Glutamatergic neuron (in vitro differentiated cells): ENCODE measurements at regions not wholly inside any gene's neighbourhood (a gene's known extent, or its start where the extent isn't known, plus 50 kb on each side); places are given as distances from the start of the nearest gene placed in this dataset.
"Not testable (repeated sequence)": the region's sequence is repeated elsewhere in the genome, so short reads cannot be mapped to it uniquely, and the experiment has no call there.

Experiments
- DNase-seq: peaks from one replicate; pipeline ENCODE4 v3.0.0; 2022
- H3K27ac Mint-ChIP-seq: one replicate; pipeline ENCODE4 v1.8.0; 2020; ENCODE audit warnings: mild to moderate bottlenecking, mixed read lengths, inconsistent platforms; ENCODE audit not compliant: unreplicated experiment
- H3K27me3 Mint-ChIP-seq: one replicate; pipeline ENCODE4 v1.8.0; 2020; ENCODE audit warnings: mild to moderate bottlenecking, moderate library complexity, mixed read lengths, inconsistent platforms; ENCODE audit not compliant: unreplicated experiment
- H3K36me3 Mint-ChIP-seq: one replicate; pipeline ENCODE4 v1.8.0; 2020; ENCODE audit warnings: mild to moderate bottlenecking, mixed read lengths, inconsistent platforms; ENCODE audit not compliant: unreplicated experiment
- H3K4me1 Mint-ChIP-seq: one replicate; pipeline ENCODE4 v1.8.0; 2020; ENCODE audit warnings: mild to moderate bottlenecking, low read depth, mixed read lengths, inconsistent platforms; ENCODE audit not compliant: unreplicated experiment
- H3K4me3 Mint-ChIP-seq: one replicate; pipeline ENCODE4 v1.8.0; 2020; ENCODE audit warnings: mild to moderate bottlenecking, mixed read lengths, inconsistent platforms; ENCODE audit not compliant: unreplicated experiment
- H3K9me3 Mint-ChIP-seq: one replicate; pipeline ENCODE4 v1.8.0; 2020; ENCODE audit warnings: mild to moderate bottlenecking, moderate library complexity, mixed read lengths, inconsistent platforms; ENCODE audit not compliant: unreplicated experiment
- TF ChIP-seq, protein P1 (sequence below): fragments of 200-600 bp; sonication (generic); IDR thresholded peaks from one replicate; pipeline ENCODE4 v1.5.0; 2021; ENCODE audit not compliant: partially characterized antibody, unreplicated experiment

DNA sequence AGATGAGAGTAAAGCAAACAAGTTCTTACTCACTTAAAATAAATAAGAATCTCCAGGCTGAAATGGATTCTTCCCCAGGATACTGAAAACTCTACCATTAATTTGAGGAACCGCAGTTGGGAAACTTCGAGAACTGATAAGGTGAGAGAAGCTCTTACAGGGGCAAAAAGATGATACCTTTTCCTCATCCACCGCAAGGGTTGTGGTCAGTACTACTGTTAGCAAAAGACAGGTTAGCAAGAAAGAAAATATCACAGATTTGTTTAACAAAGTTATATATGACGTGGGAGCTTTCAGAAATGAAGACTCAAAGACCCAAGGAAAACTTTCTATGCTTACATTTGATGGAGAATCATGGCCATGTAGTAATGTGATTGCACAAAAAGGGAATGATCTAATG is 441.6 kb downstream of the PCNX1 start:
- Mint-ChIP-seq H3K4me1 (no peaks in the 10 kb centered on the region), H3K27ac (no peak overlapping the region), H3K4me3 (no peak overlapping the region), H3K36me3 (no peaks in the 10 kb centered on the region), H3K9me3 (no peaks in the 10 kb centered on the region), H3K27me3 (no peaks in the 10 kb centered on the region)
- DNase-seq: no peak
- TF ChIP-seq, protein P1, sequence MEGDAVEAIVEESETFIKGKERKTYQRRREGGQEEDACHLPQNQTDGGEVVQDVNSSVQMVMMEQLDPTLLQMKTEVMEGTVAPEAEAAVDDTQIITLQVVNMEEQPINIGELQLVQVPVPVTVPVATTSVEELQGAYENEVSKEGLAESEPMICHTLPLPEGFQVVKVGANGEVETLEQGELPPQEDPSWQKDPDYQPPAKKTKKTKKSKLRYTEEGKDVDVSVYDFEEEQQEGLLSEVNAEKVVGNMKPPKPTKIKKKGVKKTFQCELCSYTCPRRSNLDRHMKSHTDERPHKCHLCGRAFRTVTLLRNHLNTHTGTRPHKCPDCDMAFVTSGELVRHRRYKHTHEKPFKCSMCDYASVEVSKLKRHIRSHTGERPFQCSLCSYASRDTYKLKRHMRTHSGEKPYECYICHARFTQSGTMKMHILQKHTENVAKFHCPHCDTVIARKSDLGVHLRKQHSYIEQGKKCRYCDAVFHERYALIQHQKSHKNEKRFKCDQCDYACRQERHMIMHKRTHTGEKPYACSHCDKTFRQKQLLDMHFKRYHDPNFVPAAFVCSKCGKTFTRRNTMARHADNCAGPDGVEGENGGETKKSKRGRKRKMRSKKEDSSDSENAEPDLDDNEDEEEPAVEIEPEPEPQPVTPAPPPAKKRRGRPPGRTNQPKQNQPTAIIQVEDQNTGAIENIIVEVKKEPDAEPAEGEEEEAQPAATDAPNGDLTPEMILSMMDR: no peak

DNA sequence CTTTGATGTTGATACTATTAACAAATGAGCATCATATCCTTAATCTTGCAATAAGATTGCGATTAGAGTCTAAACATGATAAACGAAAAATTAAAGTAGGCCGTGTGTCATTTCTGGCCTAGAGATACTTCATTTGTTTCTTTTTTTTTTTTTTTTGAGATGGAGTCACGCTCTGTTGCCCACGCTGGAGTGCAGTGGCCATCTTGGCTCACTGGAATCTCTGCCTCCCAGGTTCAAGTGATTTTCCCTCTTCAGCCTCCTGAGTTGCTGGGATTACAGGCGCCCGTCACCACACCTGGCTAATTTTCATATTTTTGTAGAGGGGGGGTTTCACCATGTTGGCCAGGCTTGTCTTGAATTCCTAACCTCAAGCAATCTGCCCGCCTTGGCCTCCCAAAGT is 446.9 kb downstream of the PCNX1 start:
- Mint-ChIP-seq H3K9me3 (no peaks in the 10 kb centered on the region), H3K27me3 (no peaks in the 10 kb centered on the region), H3K27ac (no peak overlapping the region), H3K36me3 (no peaks in the 10 kb centered on the region), H3K4me1 (no peaks in the 10 kb centered on the region), H3K4me3 (no peak overlapping the region)
- TF ChIP-seq, protein P1: no peak
- DNase-seq: no peak

DNA sequence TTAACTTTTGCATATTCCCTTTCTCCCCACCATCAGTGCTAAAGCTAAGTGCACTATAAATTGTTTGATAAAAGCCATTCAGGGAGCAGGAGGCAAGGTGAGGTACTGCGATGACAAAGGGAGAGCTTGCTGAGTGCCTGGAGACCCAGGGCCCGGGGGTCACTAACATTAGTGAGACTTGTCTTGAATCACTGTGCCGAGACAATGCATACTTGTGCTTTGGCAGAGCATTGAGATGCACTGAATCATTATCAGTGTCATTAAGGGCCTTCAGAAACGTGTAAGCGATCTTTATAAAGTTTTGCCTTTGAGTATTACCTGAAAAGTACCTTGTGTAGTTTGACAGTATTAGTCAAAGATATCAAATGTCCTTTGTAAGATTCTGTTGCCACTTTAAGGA is 447.5 kb downstream of the PCNX1 start:
- Mint-ChIP-seq H3K27me3 (no peaks in the 10 kb centered on the region), H3K4me3 (no peak overlapping the region), H3K27ac (no peak overlapping the region), H3K9me3 (no peaks in the 10 kb centered on the region), H3K36me3 (no peaks in the 10 kb centered on the region), H3K4me1 (no peaks in the 10 kb centered on the region)
- DNase-seq: no peak
- TF ChIP-seq, protein P1: no peak

DNA sequence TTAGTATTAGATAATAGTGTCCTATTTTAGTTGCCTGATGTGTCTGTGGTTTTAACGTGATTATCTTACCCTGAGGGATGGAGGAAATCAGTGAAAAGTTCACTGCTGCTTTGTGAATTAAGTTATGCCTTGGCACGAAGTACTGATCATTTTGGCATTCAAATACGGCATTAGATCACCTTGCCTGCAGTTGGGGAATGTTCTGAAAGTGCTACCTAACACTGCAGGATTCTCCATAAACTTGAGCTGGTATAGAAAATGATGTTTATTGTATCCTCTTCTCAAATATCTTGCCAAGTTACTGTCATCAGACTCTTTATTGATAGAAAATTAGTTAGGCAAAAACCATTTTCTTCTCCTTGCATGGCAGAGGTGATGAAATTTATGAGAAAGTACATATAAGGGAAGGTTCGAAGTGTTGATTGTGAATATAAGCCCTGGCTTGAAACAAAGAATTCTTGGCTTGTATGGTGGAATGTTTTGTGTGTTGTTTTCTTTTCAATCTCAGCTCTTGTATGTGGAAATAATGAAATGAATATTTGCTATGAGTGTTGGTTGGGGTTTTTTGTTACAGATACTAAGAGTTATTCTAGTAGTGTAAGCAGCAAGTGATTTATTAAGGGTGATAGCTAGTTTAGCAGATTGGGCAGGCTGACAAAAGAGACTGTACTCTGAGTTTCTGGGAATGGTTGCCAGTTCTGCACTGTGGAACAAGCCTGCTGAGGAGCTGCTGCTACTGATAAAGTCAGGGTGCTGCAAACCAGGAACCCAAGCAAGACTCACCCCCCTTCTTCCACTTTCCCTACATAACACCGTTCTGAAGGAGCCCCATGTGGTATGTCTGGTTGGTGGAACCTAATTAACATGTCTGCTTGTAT is 448.3 kb downstream of the PCNX1 start:
- Mint-ChIP-seq H3K4me3 (no peak overlapping the region), H3K27me3 (no peaks in the 10 kb centered on the region), H3K9me3 (no peaks in the 10 kb centered on the region), H3K27ac (no peak overlapping the region), H3K4me1 (no peaks in the 10 kb centered on the region), H3K36me3 (no peaks in the 10 kb centered on the region)
- TF ChIP-seq, protein P1: no peak
- no peak for DNase-seq

DNA sequence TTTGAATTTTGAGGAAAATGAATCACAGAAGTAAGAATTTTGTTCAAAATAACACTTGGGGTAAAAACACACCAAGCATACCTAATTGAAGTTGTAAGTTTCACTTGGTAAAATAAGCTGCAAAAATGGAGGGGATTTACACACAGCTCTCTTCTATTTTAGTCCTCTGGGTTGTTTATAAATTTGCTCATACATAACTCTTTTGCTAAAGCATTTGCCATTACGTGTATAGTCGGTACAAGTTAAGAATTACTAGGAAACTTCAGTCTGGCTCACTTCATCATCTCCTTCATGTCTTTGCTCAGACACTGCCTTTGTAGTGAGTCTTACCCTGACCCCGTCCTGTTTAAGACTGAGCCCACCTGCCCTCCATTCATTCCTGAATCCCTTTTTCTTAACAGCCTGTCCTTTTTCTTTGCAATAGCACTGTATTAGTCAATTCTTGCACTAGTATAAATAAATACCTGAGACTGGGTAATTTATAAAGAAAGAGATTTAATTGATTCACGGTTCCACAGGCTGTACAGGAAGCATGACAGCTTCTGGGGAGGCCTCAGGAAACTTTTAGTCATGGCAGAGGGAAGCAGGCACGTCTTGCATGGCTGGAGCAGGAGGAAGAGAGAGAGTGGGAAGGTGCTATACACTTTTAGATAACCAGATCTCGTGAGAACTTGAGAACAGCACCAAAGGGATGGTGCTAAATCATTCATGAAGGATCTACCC is 451.1 kb downstream of the PCNX1 start:
- H3K9me3 Mint-ChIP-seq: no peaks in the 10 kb centered on the region
- peaks cover 7% of the 10 kb centered on the region for H3K4me1 Mint-ChIP-seq
- no peak for DNase-seq
- H3K27me3 Mint-ChIP-seq: no peaks in the 10 kb centered on the region
- H3K4me3 Mint-ChIP-seq: no peak overlapping the region
- no peaks in the 10 kb centered on the region for H3K36me3 Mint-ChIP-seq
- TF ChIP-seq, protein P1: no peak
- H3K27ac Mint-ChIP-seq: no peak overlapping the region

DNA sequence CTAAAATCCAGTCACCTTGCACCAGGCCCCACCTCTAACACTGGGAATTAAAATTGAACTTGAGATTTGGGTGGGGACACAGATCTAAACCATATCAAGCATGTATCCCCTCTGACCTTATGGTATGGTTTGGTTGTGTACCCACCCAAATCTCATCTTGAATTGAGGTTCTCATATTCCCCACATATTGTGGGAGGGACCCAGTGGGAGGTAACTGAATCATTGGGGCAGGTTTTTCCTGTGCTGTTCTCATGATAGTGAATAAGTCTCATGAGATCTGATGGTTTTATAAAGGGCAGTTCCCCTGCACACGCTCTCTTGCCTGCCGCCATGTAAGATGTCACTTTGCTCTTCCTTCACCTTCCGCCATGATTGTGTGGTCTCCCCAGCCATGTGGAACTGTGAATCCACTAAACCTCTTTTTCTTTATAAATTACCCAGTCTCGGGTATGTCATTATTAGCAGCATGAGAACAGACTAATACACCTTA is 451.7 kb downstream of the PCNX1 start:
- not testable (repeated sequence) for H3K36me3 Mint-ChIP-seq, DNase-seq, H3K27ac Mint-ChIP-seq, H3K4me1 Mint-ChIP-seq, H3K9me3 Mint-ChIP-seq, H3K27me3 Mint-ChIP-seq, H3K4me3 Mint-ChIP-seq
